Stimulated activated CD8-positive, alpha-beta memory T cell treated with anti-CD3 and anti-CD28 coated beads, Interleukin-7, amount 100 ng/mL, for 1 hour (primary cell): ENCODE measurements at regions not wholly inside any gene's neighbourhood (a gene's known extent, or its start where the extent isn't known, plus 50 kb on each side); places are given as distances from the start of the nearest gene placed in this dataset.

Experiments
- DNase-seq, 2 donors: peaks; one replicate each; pipeline ENCODE4 v3.0.0-alpha.2; 2020; ENCODE audit warnings: low read depth in 2 of 2

DNA sequence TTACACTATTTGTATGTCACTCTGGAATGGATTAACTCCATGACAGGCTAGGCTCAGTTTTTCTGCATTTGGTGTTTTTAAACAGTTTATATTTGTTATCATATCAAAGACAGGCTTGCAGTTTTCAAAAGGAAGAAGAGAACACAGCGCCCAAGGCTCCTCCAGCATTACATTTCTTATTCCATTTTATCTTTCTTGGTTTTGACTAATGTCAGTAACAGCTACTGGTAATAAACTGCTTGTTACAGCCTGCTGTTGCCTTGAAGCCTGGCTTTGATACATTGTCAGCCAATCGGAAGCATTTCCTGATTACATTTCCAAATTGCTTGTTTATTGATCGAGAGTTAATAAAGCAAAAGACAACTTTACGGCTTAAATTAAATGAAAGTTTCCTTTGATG, 166.0 kb upstream of the MDFIC start:
- DNase-seq = no peak

DNA sequence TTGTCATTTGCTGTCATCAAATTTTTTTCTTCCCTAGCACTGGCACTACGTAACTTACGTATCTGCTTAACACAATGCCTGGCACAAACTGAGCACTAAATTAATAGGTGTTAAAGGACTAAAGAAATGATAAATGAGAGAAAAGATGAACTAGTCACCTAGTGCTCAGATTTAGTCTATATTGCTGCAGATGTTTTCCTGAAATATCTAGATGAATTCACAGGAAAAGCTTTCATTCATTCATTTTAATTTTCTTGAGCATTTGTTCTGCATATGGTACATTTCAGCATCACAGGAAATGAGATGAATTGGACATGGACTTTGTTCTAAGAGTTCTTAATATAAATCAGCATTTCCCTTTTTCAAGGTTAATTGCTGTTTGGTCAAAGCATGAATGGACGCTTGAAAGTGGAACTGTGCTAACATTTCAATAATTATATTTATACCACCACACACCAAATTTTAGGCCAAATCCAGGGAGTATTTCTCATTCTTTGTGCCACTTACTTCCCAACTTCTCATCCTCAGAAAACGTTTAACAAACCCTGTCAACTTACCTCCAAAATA, 163.2 kb upstream of the MDFIC start:
- no peak for DNase-seq

DNA sequence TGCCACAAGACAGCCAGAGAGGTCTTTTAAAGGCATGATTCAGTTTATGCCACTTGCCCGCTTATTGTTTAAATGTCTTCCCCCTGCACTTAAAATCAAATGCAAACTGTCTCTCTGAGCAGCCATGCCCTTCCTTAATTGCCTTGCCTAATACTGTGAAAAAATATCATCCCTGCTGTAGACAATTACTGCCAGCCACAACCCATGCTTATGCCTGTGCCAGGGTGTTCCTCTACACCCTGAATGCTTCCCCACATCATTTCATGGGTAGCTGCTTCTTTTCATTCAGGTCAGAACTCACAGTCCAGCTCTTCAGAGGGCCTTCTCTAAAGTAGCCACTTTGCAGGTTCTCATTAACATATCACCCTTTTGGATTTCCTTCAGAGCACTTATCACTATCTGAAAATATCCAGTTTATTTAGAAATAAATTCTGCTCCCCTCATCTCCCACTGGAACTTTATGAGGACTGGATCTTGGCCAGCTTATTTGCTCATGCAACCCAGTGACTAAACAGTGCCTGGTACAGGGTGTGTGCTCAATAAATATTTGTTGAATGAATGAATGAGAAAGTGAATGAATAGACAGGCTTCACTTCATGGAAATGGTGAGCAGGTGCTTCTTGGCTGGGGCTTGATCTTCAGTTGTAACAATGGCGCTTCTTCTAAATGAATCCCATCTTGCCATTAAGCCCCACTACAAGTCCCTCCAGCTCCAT, 162.4 kb upstream of the MDFIC start:
- no peak for DNase-seq

DNA sequence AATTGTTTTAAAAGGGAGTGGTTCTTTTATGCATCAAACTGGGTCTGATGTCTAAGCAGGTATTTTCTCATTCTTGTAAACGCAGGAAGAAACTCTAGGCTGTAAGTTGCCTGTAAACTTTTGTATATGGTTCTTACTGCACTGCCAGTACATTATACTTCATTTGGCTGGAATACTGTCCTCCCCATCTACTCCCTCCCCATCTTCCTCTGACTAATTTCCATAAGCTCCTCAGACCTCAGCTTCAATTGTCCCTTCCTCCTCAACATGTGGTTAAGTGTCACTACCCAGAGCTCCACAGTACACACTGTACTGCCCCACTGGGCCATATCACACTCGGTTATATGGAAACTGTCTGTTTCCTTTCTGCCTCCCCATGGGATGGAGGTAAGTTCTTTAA, 161.4 kb upstream of the MDFIC start:
- no peak for DNase-seq

DNA sequence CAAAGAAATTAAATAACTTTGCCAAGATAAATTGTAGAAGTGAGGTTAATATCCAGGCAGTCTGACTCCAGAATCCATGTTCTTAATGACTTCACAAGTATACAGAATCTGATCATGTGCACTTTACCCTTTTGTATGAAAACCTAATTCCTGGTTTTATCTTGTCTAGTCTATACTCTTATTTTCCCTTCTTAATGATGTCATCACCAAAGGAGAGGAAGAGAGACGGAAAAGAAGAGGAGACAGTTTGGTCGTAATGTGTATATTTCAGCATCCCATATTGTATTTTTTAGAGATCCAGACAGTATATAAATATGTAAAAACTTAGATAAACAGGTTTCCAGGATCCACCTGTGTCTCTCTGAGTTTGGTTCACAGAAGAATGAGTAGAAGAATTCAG, 159.9 kb upstream of the MDFIC start:
- DNase-seq = no peak

DNA sequence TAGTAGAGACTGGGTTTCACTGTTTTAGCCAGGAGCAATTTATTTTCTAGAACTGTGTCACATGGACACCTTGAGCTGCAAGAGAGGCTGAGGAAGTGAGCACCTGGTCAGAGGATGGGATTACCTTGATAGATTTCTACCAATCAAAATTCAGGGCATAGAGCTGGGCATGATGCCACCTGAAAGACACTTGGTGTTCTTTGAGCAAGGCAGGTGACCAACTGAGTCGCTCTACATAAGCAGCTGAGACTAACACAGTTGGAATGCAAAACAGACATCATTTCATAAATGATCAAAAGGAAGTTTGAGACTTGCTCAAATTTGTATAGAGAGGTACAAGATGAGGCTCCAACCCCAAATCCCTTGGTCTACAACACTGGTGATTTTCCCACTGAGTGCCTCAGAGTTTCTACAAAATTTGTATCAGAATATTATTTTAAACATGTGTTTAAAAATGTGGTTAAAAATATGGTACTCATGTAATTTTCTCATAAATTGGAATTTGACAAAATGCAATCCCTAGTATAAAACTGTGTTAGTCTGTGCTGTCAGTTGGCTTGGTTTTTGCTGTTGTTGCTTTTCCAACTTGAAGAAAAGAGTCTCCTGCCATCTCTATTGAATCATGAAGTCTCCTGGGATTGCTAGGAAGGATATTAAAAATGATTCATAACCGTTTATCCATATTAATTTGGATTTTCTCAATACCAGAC, 156.4 kb upstream of the MDFIC start:
- no peak for DNase-seq

DNA sequence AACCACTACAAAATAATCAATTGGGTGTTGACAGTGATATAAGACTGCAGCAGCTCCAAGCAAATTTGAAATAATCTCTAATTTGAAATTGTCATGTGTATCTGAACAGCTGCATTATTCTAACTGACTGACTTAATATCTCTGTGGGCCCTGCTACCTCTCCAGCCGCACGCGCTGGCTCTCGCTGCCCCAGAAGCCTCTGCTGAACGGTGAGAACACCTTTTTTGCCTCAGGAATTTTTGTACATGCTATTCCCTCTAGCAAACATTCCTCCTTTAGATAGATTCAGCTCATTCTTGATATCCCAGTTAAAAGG, 155.9 kb upstream of the MDFIC start:
- DNase-seq = no peak

DNA sequence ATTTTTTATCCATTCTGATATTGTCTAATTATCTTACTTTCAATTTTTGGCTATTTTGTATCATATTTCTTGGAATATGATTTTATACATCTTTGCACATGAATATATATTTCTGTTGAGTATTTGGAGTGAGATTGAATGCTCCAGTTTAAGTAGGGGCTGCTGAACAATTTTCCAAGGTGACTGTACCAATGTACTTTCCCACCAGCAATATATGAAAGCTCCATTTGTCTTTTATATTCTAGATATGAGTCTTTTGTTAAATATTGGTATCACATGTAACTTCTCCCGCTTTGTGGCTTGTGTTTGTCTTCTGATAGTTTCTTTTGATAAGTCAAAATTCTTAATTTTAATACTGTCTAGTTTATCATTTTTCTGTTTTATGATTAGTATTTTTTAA, 144.6 kb upstream of the MDFIC start:
- DNase-seq = no peak

DNA sequence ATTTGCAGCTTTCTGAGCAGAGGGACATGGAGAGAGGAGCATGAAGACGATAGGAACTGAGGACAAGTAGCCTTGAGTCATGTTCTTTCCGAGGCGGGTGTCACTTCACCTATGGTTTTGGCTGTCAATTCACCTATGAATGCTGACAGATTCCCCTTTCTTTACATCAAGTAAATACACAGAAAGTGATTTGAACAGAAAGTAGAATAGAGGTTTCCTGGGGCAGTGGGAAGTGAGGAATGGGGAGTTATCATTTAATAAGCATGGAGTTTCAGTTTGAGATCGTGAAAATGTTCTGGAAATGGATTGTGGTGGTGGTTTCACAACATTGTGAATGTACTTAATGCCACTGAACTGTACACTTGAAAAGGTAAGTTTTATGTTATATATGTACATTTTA, 138.4 kb upstream of the MDFIC start:
- DNase-seq = no peak

DNA sequence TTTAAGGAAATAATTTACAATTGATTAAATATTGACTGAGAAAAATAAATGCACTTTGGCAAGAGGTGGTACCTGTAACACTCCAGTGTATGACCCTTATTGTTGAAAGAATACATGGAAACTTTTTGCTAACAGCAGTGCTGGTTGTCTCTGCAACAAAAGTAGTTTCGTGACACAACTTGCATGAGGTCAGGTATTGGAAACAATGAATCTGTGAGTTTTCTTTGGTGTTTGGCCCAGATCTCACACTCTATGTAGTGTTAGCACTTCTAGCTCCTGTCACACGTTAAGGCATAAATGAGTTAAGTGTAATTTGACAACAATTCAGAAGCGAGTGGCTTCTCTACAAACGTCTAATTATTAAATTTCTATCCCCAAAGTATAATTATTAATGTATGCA, 137.7 kb upstream of the MDFIC start:
- DNase-seq = no peak

DNA sequence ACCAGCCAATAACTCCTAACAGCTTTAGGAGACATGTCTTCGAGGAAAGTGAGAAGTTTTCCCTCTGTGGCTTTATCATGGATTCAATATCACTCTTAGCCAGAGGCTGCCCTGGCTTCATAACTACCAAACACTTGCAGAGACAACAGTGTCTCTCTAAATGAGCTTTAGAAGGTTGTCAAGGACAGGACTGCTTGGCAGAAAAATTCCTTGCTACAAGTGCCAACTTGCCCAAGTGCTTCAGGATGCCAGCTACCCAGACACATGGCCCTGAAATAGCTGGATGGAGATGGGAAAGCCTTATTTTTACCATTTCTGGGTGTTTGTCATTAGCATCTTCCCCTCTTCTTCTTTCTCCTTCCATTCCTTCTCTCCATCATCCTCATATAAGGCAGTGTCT, 137.1 kb upstream of the MDFIC start:
- DNase-seq = no peak

DNA sequence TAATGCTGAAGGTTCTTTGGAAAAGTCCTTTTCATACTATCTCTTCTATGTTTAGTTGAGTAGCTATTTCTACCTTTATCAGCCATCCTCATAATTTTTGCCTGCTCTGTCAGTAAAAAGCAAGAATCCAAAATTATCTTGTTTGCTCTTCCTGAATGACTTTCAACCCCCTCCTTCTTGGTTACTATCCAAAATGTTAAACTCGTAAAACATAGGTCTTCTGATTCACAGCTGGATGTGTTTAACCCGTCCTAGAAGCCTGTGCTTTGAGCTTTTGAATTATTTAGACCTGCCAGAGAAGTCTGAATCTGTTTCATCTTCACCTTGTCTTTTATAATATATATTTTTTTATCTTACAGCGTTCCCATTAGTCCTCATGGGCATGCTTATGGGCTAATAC, 136.4 kb upstream of the MDFIC start:
- DNase-seq = no peak

DNA sequence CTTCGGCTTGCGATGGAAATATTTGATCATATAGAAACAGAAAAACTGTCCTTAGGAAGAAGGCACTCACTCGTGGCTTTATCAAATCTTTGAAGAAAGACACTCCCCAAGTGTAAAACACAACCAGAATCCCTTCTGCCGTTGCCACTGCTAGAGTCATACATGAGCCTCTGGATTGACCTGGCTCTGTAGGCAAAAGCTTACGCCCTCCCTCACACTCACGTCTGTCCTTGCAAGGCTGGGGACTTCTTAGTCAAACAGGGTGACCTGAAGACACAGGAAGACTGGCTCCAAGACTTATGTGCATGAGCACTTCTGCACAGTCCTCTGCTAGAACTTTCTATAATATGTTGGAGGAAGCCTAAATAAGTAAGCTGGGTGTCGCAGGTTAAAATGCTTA, 135.4 kb upstream of the MDFIC start:
- no peak for DNase-seq

DNA sequence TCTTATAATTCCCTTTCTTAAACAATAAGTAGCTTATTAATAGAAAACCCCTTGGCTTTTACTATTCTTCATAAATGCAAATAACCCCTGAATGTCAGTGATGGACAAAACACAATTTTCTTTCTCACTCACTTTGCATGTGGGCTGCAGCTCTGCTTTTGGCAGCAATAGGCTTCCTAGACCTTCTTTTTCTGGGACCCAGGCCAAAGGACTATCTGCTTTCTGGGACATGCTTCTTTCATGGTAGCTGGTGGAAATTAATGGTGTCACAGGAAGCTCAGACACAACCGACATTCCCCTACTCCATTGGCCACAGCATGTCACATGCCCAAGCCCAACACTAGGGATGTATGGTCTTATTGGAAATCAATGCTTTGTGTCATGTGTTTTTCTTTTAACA, 134.3 kb upstream of the MDFIC start:
- DNase-seq = no peak

DNA sequence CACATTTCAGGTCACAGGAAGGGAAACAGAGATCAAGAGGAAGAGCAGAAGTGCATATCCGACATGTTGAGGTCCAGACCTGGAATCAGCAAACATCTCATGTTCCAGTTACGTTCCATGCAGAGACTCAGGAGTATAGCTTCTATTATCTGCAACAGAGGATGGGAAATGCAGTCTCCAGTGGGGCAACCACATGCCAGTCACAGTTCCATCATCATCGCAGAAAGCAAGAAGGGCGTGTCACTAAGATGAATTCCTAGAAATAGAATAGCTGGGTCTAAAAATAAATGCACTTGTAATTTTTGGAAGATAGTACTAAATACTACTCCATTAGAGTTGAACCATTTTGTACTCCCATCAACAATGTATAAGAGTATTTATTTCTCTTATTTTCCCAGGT, 133.2 kb upstream of the MDFIC start:
- no peak for DNase-seq

DNA sequence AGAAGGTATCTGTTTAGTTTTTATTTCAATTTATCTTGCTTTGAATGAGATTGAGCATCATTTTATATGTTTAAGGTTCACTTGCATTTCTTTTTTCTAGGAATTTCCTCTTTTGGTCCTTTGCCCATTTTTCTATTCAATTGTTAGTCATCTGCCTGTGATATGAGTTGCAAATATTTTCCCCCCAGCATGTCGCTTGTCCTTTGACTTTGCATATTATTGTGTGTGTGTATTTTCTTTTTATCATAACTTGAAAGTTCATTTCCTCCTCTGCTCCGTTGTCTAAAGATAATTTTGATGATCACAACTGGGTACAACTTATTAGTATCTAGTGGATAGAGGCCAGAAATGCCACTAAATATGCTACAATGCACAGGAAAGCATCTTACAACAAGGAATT, 132.7 kb upstream of the MDFIC start:
- DNase-seq = no peak

DNA sequence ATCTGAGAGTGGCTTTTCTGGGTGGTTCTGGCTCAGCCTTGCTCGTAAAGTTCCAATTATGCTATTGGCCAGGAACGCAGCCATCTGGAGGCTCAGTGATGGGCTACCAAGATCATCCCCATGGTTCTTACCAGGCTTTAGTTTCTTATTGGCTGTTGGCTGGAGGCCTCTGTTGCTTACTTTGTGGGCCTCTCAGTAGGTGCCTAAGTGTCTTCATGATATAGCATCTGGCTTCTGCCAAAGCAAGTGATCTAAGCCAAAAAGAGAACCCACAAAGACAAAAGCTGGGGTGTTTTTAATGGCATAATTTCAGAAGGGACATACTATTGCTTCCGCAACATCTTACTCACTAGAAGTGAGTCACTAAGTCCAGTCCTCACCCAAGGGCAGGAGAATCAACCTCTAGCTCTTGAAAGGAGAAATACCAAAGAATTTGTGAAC, 132.0 kb upstream of the MDFIC start:
- DNase-seq = no peak

DNA sequence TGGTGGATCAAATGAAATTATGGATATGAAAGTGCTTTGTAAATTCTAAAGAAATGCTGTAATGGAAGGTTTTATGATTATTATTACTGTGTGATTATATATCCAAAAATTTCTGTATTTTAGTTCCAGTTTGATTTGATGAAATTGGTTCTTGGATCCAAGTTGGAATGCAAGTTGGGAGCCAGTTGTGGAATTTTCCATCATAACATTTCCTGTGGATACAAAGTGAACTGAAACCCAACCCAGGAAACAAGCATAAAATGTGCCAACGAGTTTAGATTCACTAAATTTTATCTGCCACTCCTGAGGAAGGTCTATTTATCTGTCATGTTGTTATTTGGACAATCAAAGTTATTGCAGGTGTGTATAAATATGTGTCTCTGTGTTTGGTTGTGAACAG, 131.4 kb upstream of the MDFIC start:
- DNase-seq = no peak

DNA sequence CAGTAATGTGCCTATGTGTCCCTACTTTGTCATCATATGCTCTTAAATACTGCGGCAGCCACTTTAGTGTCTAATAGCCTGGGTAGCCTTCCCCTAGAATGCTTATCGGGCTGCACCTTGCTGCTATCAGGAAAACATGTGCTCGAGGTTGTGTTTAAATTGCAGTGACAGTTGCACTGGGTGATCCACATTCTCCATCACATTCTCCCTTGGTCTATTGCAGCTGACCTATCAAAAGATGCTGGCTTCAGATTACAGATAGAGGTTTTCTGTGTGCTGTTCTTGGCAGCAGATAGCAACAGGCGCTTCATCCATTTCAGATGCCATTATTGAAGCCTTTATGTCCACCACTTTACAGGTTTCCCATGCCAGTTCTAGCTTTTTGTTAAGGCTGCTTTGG, 130.1 kb upstream of the MDFIC start:
- no peak for DNase-seq

DNA sequence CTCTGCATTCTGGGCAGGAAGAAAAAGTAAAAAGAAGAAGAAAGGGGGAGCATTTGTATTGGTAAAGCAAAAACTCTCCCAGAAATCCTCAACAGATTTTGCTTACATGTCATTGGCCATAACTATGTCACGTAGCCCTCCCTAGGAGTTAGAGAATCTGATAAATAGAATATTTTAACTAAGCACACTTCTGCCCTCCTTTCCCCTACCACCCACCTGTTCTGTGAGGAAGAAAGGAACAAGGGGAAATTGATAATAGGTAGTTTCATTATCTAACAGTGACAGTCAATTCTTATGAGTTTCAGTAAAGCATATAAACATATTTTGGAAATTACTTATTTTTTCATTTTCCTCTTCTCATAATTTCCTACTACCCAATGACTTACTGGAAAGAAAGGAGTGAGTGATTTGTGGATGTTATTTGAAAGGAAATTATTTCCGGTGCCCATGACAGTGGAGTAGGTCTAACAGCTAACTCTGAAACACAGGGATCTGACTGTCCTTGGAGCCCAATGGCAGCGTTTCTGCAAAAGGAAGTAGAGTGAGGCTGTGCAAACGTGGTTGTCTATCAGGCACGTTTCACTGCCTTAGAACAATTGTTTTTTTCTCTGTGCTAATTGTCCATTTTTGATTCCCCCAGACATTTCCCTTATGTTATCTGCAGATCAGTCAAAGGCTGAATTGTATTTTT, 128.6 kb upstream of the MDFIC start:
- no peak for DNase-seq

DNA sequence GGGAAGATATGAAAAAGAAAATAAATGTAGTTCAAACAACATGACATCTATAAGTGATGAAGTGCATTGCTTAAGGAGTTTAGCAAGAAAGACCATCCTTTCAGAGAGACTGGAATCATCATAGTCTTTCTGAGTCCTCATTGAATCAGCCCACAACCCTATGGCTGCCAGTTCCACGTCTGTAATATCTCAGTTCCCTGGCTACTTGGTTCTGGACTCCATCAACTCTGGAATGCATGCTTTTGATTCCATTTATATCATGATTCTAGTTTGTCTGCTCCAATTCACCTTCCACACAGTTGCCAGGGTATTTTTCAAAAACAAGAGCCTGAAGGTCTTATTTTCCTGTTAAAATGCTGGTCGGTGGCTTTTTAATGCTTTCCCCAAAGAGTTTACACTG, 126.4 kb upstream of the MDFIC start:
- DNase-seq = no peak

DNA sequence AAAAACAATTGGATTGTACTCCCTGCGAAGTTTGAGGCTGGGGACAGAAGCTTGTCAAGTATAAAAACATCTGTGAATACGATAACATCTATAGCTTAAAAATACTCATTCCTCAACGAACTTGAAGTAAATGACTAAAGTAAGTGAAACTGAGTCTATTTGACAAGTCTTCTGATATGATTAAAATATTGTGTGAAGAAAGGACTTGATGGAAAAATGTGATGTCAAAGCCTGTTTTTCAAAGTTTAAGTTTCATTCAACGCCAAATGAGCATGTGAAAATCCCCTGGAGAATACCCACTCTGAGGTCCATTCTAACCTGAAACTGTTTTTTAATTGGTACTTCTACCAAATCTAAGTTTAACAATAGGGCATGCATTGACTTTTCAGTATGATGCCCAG, 122.3 kb upstream of the MDFIC start:
- no peak for DNase-seq

DNA sequence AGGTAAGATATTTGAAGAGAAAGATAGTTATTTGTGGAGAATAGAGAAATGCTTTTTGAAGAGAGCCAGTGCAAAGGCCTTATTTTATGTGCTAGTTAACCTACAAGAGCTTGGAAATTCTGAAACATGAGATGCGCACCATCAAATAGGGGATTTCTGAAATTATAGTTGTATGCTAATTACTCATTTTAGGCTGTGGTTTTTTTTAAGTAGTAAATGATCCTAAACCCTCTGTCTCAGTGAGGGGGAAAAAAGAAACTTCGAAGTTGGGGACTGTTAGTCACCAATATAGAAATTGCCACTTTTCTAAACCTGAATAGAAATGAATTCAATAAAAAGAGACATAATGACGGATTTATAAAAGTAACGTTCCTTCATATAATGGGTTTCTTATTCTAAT, 119.3 kb upstream of the MDFIC start:
- no peak for DNase-seq
